GM12872 (cell line): ENCODE measurements at regions not wholly inside any gene's neighbourhood (a gene's known extent, or its start where the extent isn't known, plus 50 kb on each side); places are given as distances from the start of the nearest gene placed in this dataset.

Experiments used
- TF ChIP-seq, protein P1 (sequence below): IDR thresholded peaks from 3 replicates; pipeline ENCODE4 v1.5.1; 2011; ENCODE audit warnings: low read depth, mild to moderate bottlenecking, low read length, moderate library complexity; ENCODE audit not compliant: insufficient read depth

DNA sequence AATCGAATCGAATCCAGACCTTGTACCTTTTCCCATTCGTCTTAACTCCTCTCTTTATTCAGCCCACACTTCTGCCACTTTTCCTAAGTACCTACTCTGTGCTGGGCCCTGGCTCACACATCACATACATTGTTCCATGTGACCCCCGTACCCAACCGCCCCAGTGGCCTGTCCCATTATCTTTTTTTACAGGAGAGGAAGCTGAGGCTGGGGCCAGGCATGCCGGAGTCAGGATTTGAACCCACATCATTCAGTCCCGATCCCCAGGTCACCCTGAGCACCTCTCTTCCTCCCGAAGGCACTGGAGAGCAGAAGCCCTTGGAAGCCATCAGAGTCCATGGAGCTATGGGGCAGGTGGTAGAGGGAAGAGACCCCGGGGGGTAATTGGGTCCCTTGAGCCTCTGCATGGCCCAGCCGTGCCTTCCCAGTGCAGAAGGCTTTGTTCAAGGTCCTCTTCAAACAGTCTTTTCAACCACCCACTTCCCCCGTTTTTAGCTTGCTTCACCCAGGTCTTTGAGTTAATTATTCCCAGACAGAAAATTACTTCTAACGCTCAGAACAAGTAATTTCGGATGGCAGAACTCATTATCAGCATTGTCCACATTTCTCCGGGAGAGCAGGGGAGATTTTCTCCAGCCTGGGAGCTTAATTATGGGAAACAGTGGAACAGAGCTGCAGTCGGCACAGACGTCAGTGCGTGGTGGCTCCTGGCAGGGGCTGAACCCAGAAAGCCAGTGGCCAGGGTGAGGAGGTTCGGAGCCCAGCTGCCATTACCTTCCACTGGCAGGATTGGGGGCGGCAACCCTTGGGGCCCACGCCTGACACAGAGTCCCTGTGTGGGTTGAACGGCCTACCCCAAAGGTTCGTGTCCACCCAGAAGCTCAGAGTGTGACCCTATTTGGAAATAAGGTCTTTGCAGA, 82.4 kb upstream of the RTL6 start:
- TF ChIP-seq, protein P1, sequence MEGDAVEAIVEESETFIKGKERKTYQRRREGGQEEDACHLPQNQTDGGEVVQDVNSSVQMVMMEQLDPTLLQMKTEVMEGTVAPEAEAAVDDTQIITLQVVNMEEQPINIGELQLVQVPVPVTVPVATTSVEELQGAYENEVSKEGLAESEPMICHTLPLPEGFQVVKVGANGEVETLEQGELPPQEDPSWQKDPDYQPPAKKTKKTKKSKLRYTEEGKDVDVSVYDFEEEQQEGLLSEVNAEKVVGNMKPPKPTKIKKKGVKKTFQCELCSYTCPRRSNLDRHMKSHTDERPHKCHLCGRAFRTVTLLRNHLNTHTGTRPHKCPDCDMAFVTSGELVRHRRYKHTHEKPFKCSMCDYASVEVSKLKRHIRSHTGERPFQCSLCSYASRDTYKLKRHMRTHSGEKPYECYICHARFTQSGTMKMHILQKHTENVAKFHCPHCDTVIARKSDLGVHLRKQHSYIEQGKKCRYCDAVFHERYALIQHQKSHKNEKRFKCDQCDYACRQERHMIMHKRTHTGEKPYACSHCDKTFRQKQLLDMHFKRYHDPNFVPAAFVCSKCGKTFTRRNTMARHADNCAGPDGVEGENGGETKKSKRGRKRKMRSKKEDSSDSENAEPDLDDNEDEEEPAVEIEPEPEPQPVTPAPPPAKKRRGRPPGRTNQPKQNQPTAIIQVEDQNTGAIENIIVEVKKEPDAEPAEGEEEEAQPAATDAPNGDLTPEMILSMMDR: no peak

DNA sequence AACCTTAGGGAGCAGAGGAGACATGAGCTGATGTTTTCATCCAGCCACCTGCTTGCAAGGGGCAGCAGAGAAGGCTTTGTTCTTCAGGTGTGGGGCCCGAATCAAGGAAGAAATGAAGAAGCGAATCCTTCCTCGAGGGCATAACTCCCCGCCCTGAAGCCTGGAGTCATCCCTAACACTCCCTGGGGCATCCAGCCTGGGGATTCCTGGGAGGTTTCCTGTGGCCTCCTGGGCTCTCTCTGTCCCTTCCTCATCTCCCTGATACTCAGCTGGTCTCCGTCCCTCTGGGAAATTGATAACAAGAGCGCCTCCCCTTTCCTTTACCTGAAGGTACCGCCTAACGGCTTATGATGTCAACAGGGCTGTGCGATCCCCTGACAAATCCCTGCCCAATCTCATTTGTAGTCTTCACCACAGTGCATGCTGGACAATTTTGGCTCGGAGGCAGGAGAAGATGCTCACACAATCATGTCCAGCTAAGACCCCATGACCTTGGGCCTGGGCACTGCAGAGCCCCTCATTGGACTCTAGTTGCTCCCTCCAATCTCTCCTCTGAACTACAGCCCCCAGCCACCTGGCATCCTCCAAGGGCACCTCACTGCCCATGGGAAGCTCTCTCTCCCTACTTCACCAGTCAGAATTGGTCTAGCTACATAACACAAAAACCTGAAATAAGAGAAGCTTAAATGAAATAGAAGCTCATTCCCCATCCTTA, 80.6 kb upstream of the RTL6 start:
- TF ChIP-seq, protein P1: no peak

DNA sequence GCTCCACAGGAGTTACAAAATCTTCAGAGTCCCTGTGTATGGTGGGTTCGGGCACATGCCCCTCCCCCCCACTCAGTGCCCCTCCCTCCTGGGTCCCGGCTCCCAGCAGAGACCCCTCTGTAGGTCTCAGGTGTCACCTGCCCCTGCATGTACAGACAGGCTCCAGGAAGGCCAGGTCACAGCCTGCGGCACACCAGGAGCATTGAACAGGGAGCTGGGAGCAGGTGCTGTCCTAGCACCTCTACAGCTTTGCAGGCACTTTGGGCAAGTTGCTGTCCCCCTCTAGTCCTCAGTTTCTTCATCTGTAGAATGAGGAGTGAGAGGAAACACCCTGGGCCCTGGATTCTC, 80.1 kb upstream of the RTL6 start:
- TF ChIP-seq, protein P1: no peak

DNA sequence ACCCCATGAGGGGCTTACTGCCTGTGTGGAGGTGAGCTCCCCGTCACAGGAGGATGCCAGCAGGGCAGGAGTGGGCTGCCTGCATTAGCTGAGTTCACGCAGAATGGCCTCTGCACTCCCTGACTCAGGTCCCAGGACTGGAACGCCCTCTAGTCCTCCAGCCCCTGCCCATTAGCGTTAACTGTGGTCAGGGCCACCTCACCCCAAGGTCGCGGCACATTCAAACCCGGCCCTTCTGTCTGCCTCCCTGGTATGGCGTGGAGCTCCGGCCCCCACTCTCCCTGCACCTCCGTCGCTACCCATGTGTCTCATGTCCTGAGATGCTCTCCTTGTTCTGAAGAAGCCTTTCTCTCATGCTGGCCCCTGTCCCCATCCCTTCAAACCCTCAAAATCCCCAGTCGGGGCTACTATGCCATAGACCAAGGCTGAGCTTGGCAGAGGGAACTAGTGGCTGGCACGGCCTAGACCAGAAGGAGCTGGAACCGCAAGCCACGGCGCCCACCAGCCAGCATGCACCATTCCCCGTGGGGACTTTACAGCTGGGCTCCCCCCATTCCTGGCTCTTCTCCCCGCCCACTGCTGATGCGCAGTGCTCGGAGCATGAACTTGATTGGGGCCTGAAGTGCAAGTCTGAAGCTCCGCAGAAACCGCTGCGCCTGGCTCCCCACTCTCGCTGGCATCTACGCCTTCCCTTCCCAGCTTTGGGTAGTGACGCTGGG, 79.5 kb upstream of the RTL6 start:
- TF ChIP-seq, protein P1: no peak

DNA sequence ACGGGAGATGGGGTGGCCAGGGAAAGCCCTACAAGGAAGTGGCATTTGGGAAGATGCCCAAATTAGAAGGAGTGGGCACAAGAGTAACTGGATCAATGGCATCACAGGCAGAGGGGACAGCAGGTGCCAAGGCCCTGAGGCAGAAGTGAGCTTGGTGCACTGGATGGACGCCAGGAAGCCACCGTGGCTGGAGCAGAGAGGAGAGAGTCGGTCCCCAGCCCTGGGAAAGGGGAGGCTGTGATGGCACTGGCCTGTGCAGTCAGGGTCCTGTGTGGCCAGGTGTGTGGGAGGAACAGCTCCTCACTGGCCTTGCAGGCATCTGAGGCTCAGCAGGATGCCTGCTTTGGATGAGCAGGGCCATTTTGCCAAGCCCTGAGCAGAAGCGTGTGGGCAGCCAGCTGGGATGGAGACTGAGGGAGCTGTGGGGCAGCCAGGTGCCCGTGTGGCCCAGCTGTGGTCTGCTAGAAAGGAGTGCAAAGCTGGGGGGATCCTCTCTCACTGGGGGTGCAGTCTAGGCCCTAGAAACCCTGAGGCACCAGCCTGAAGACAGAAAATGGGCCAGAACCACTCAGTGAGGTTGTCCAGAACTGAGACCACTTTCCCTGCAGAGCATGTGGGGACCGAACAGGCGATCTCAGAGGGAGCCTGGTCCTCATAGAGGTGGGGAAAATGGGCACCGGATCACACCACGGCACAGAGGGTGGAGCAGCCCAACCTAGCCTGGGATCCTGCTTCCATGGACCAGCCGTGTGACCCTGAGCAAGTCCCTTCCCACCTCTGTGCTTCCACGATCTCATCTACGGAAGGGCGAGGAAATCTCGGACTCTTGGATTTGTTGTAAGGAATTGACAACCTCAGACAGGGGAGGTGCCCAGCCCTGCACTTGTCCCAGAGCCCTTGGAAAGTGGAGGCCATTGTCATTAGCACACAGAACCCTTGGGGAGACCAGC, 78.6 kb upstream of the RTL6 start:
- TF ChIP-seq, protein P1: no peak

DNA sequence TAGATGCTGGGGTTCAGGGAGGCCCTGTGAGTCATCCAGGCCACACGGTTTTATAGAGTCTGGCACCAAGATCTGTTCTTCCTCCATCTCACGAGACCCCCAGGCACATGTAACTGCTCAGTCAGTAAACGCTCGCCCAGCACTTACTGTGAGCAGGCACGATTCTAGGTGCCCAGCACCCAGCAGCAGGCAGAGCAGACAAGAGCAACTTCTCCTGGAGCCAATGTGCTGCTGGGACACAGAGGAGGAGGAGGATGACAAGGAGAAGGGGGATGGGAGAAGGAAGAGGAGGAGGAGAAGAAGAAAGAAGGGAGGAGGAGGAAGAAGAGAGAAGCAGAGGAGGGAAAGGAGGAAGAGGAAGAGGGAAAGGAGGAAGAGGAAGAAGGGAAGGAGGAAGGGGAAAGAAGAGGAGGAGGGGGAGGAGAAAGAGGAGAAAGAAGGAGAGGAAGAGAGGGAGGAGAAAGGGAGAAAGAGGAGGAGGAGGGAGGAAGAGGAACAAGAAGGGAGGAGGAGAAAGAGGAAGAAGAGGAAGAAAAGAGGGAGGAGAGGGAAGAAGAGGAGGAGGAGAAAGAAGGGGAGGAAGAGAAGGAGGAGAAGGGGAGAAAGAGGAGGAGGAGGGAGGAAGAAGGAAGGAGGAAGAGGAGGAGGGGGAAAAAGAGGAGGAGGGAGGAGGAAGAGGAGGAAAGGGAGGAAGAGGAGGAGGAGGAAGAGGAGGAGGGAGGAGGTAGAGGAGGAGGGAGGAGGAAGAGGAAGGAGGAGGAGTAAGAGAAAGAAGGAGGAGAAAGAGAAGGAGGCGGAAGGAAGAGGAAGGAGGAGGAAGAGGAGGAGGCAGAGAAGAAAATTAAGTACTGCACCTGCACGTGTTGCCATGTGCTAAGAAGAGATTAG, 77.6 kb upstream of the RTL6 start:
- TF ChIP-seq, protein P1: no peak
